H9 (cell line): ENCODE measurements at regions not wholly inside any gene's neighbourhood (a gene's known extent, or its start where the extent isn't known, plus 50 kb on each side); places are given as distances from the start of the nearest gene placed in this dataset.
"Not testable (repeated sequence)": the region's sequence is repeated elsewhere in the genome, so short reads cannot be mapped to it uniquely, and the experiment has no call there.

Experiments used
- DNase-seq: peaks from one replicate; pipeline ENCODE4 v3.0.0-alpha.2; 2017
- H2AFZ ChIP-seq: one replicate; pipeline ENCODE4 v1.6.1; 2013; ENCODE audit warnings: mild to moderate bottlenecking, low read length, control low read depth, moderate library complexity
- H2AK5ac ChIP-seq: 2 replicates; pipeline ENCODE4 v1.6.1; 2013; ENCODE audit warnings: low read length, control low read depth, mixed read lengths; ENCODE audit not compliant: insufficient read length
- H2BK120ac ChIP-seq: one replicate; pipeline ENCODE4 v1.6.1; 2013; ENCODE audit warnings: low read depth, mild to moderate bottlenecking, low read length, control low read depth, inconsistent platforms; ENCODE audit not compliant: poor library complexity, severe bottlenecking
- H2BK12ac ChIP-seq: 2 replicates; pipeline ENCODE4 v1.6.1; 2013; ENCODE audit warnings: low read length, control low read depth, mixed read lengths, low read depth; ENCODE audit not compliant: insufficient read length
- H2BK15ac ChIP-seq: 2 replicates; pipeline ENCODE4 v1.6.1; 2013; ENCODE audit warnings: low read depth, low read length, control low read depth
- H2BK20ac ChIP-seq: one replicate; pipeline ENCODE4 v1.6.1; 2013; ENCODE audit warnings: low read depth, mild to moderate bottlenecking, low read length, control low read depth, inconsistent platforms; ENCODE audit not compliant: poor library complexity, severe bottlenecking
- H2BK5ac ChIP-seq: 2 replicates; pipeline ENCODE4 v1.6.1; 2013; ENCODE audit warnings: low read length, control low read depth, mixed read lengths; ENCODE audit not compliant: insufficient read length
- H3K14ac ChIP-seq: 2 replicates; pipeline ENCODE4 v1.6.1; 2013; ENCODE audit warnings: low read length, control low read depth; ENCODE audit not compliant: insufficient read depth
- H3K18ac ChIP-seq: 2 replicates; pipeline ENCODE4 v1.6.1; 2013; ENCODE audit warnings: low read depth, mild to moderate bottlenecking, mixed read lengths, low read length, control low read depth; ENCODE audit not compliant: insufficient read length
- H3K23ac ChIP-seq: 2 replicates; pipeline ENCODE4 v1.6.1; 2013; ENCODE audit warnings: low read length, control low read depth, mixed read lengths, low read depth; ENCODE audit not compliant: insufficient read length
- H3K23me2 ChIP-seq: 2 replicates; pipeline ENCODE4 v1.6.1; 2013; ENCODE audit warnings: low read depth, mild to moderate bottlenecking, mixed read lengths, low read length, control low read depth; ENCODE audit not compliant: insufficient read length, poor library complexity, severe bottlenecking
- H3K27ac ChIP-seq: 2 replicates; pipeline ENCODE4 v1.5.1; 2013; ENCODE audit warnings: low read length, control low read depth, mixed read lengths, low read depth; ENCODE audit not compliant: insufficient read length
- H3K27me3 ChIP-seq: 2 replicates; pipeline ENCODE4 v1.6.1; 2013; ENCODE audit warnings: low read length, control low read depth, inconsistent platforms; ENCODE audit not compliant: insufficient read depth
- H3K4ac ChIP-seq: 2 replicates; pipeline ENCODE4 v1.6.1; 2013; ENCODE audit warnings: low read depth, mild to moderate bottlenecking, control low read depth, inconsistent platforms, low read length, moderate library complexity
- H3K4me1 ChIP-seq: 2 replicates; pipeline ENCODE4 v1.6.1; 2013; ENCODE audit warnings: low read length, control low read depth, inconsistent platforms; ENCODE audit not compliant: insufficient read depth
- H3K4me2 ChIP-seq: 2 replicates; pipeline ENCODE4 v1.6.1; 2013; ENCODE audit warnings: low read length, control low read depth, mixed read lengths; ENCODE audit not compliant: insufficient read length, insufficient read depth
- H3K56ac ChIP-seq: 2 replicates; pipeline ENCODE4 v1.6.1; 2013; ENCODE audit warnings: low read depth, mild to moderate bottlenecking, mixed read lengths, low read length, control low read depth; ENCODE audit not compliant: insufficient read length
- H3K79me1 ChIP-seq: 2 replicates; pipeline ENCODE4 v1.6.1; 2013; ENCODE audit warnings: low read depth, mild to moderate bottlenecking, moderate library complexity, low read length, control low read depth, inconsistent platforms; ENCODE audit not compliant: insufficient read depth, poor library complexity, severe bottlenecking
- H3K79me2 ChIP-seq: 2 replicates; pipeline ENCODE4 v1.6.1; 2013; ENCODE audit warnings: low read length, control low read depth, inconsistent platforms; ENCODE audit not compliant: insufficient read depth
- H3K9ac ChIP-seq: 2 replicates; pipeline ENCODE4 v1.6.1; 2013; ENCODE audit warnings: low read length, control low read depth, mixed read lengths; ENCODE audit not compliant: insufficient read length; ENCODE audit errors: extremely low read depth
- H3K9me3 ChIP-seq: one replicate; pipeline ENCODE4 v1.6.1; 2013; ENCODE audit warnings: low read depth, low read length, inconsistent platforms; ENCODE audit not compliant: control insufficient read depth
- H3T11ph ChIP-seq: one replicate; pipeline ENCODE4 v1.6.1; 2013; ENCODE audit warnings: mild to moderate bottlenecking, low read length, control low read depth, inconsistent platforms
- H4K20me1 ChIP-seq: one replicate; pipeline ENCODE4 v1.6.1; 2013; ENCODE audit not compliant: control insufficient read depth, insufficient read length, insufficient read depth
- H4K5ac ChIP-seq: 2 replicates; pipeline ENCODE4 v1.6.1; 2013; ENCODE audit warnings: low read depth, mild to moderate bottlenecking, mixed read lengths, low read length, control low read depth; ENCODE audit not compliant: insufficient read length
- H4K8ac ChIP-seq: replicated peaks from 2 replicates; pipeline ENCODE4 v1.6.1; 2013; ENCODE audit warnings: low read length, control low read depth, mixed read lengths, low read depth; ENCODE audit not compliant: insufficient read length
- H4K91ac ChIP-seq: 2 replicates; pipeline ENCODE4 v1.6.1; 2013; ENCODE audit warnings: low read depth, mild to moderate bottlenecking, moderate library complexity, mixed read lengths, low read length, control low read depth; ENCODE audit not compliant: insufficient read length
- H3K27ac Mint-ChIP-seq, 3 experiments: 2 replicates in 2 of 3; 3 replicates in 1 of 3; pipeline ENCODE4 v1.8.0; 2020 to 2021; ENCODE audit warnings: mixed read lengths in 3 of 3, mild to moderate bottlenecking in 1 of 3, moderate library complexity in 1 of 3
- H3K27me3 Mint-ChIP-seq: 2 replicates; pipeline ENCODE4 v1.8.0; 2021; ENCODE audit warnings: low read depth, mild to moderate bottlenecking, moderate library complexity, mixed read lengths
- H3K36me3 Mint-ChIP-seq, 3 experiments: 2 replicates in 2 of 3; 3 replicates in 1 of 3; pipeline ENCODE4 v1.8.0; 2020 to 2021; ENCODE audit warnings: low read depth in 3 of 3, mixed read lengths in 3 of 3; ENCODE audit not compliant: insufficient read depth in 1 of 3
- H3K4me1 Mint-ChIP-seq, 2 experiments: 2 replicates each; pipeline ENCODE4 v1.8.0; 2020; ENCODE audit warnings: mixed read lengths in 2 of 2
- H3K4me3 Mint-ChIP-seq, 2 experiments: 2 replicates in 1 of 2; 3 replicates in 1 of 2; pipeline ENCODE4 v1.8.0; 2020 to 2021; ENCODE audit warnings: mild to moderate bottlenecking in 2 of 2, mixed read lengths in 2 of 2, moderate library complexity in 1 of 2
- H3K9me3 Mint-ChIP-seq, 2 experiments: 2 replicates in 1 of 2; 3 replicates in 1 of 2; pipeline ENCODE4 v1.8.0; 2020; ENCODE audit warnings: mild to moderate bottlenecking in 2 of 2, mixed read lengths in 2 of 2, moderate library complexity in 1 of 2
- WGBS: extraction: QIAGEN DNeasy Blood & Tissue Kit; methylation state at CpG from one replicate; pipeline ENCODE4 v1.1.7; 2013; ENCODE audit warnings: missing lambda C conversion rate, low lambda C conversion rate, mixed read lengths; ENCODE audit not compliant: insufficient read length; ENCODE audit errors: extremely low coverage; 5-methylcytosine and 5-hydroxymethylcytosine counted together
- TF ChIP-seq, protein P1 (sequence below): fragments of 200-600 bp; sonication (generic); conservative IDR thresholded peaks from 3 replicates; pipeline ENCODE4 v1.8.0; 2021; ENCODE audit warnings: antibody characterized with exemption, mild to moderate bottlenecking

DNA sequence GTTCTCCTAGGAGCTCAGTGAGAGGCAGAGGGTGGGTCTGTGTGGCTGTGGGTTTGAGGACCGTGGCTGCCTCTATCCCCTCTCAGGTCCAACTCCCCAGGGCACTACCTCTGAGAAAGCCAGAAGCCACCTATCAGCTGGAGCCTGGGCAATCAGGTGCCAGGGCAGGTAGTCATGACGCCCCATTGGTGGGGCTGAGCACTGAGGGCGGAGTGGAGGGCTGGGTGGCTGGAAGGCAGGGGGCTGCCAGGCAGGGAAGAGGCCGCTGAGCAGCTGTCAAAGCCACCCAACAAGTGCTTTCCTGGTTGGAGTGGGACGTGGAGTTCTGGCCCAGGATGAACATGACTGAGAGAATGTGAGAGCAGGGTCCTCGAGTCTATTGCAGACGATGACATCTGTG is 164.9 kb upstream of the AJAP1 start:
- Mint-ChIP-seq H3K4me1 (peaks cover 5 to 7% of the 10 kb centered on the region in 2 experiments; a peak in 3 of 4 replicates), H3K9me3 (no peaks in the 10 kb centered on the region), H3K27ac (no peak overlapping the region), H3K27me3 (peaks cover 12% of the 10 kb centered on the region), H3K4me3 (no peak overlapping the region), H3K36me3 (no peaks in the 10 kb centered on the region; a peak in 1 of 7 replicates)
- no peaks in the 10 kb centered on the region for H3K79me1 ChIP-seq
- no peaks in the 10 kb centered on the region for H3K79me2 ChIP-seq
- no peak overlapping the region for H4K5ac ChIP-seq
- no peak overlapping the region for H3K18ac ChIP-seq
- no peak overlapping the region for H3K27ac ChIP-seq
- H3K4ac ChIP-seq: no peak overlapping the region
- H2AK5ac ChIP-seq: no peak overlapping the region
- H2BK120ac ChIP-seq: no peak overlapping the region
- no peak for DNase-seq
- no peak overlapping the region for H3K23ac ChIP-seq
- no peaks in the 10 kb centered on the region for H3K9me3 ChIP-seq
- no peak overlapping the region for H4K8ac ChIP-seq
- H3K14ac ChIP-seq: no peak overlapping the region; the same call in 1 of the 2 replicates
- no peak overlapping the region for H4K91ac ChIP-seq
- no peaks in the 10 kb centered on the region; the same call in 1 of the 2 replicates for H3K4me1 ChIP-seq
- no peak overlapping the region for H2BK15ac ChIP-seq
- H2AFZ ChIP-seq: no peak overlapping the region
- no peak overlapping the region for H2BK5ac ChIP-seq
- H3K23me2 ChIP-seq: no peaks in the 10 kb centered on the region
- H3T11ph ChIP-seq: no peak overlapping the region
- H4K20me1 ChIP-seq: no peaks in the 10 kb centered on the region
- H3K9ac ChIP-seq: no peak overlapping the region
- no peaks in the 10 kb centered on the region for H3K27me3 ChIP-seq
- no peak overlapping the region for H3K4me2 ChIP-seq
- H2BK12ac ChIP-seq: no peak overlapping the region
- no peak overlapping the region for H3K56ac ChIP-seq
- no CpG with 5 or more reads among the region's 7 CpGs for WGBS
- TF ChIP-seq, protein P1, sequence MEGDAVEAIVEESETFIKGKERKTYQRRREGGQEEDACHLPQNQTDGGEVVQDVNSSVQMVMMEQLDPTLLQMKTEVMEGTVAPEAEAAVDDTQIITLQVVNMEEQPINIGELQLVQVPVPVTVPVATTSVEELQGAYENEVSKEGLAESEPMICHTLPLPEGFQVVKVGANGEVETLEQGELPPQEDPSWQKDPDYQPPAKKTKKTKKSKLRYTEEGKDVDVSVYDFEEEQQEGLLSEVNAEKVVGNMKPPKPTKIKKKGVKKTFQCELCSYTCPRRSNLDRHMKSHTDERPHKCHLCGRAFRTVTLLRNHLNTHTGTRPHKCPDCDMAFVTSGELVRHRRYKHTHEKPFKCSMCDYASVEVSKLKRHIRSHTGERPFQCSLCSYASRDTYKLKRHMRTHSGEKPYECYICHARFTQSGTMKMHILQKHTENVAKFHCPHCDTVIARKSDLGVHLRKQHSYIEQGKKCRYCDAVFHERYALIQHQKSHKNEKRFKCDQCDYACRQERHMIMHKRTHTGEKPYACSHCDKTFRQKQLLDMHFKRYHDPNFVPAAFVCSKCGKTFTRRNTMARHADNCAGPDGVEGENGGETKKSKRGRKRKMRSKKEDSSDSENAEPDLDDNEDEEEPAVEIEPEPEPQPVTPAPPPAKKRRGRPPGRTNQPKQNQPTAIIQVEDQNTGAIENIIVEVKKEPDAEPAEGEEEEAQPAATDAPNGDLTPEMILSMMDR: no peak
- no peak overlapping the region for H2BK20ac ChIP-seq

DNA sequence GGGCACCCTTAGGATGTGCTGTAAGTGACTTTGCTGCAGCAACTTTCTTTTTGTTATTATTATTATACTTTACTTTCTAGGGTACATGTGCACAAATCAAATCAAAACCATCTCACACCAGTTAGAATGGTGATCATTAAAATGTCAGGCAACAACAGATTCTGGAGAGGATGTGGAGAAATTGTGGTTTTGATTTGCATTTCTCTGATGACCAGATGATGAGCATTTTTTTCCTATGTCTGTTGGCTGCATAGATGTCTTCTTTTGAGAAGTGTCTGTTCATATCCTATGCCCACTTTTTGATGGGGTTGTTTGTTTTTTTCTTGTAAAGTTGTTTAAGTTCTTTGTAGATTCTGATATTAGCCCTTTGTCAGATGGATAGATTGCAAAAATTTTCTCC is 164.4 kb upstream of the AJAP1 start:
- not testable (repeated sequence) for H4K8ac ChIP-seq, H3K23ac ChIP-seq, DNase-seq, H4K91ac ChIP-seq, H3K27ac Mint-ChIP-seq, H3K4me2 ChIP-seq, H3K4me1 Mint-ChIP-seq, H3K9me3 Mint-ChIP-seq, H3K36me3 Mint-ChIP-seq, H3K27ac ChIP-seq, H2BK120ac ChIP-seq, H3K4me1 ChIP-seq, H2BK20ac ChIP-seq, H2BK15ac ChIP-seq, H3K9ac ChIP-seq, H3K27me3 ChIP-seq, H3K79me2 ChIP-seq, H4K20me1 ChIP-seq, H4K5ac ChIP-seq, H2BK5ac ChIP-seq, H3K9me3 ChIP-seq, H3K18ac ChIP-seq, H3K56ac ChIP-seq, H3K23me2 ChIP-seq, H2BK12ac ChIP-seq, H3K14ac ChIP-seq, H2AK5ac ChIP-seq, H3K4ac ChIP-seq, H3K4me3 Mint-ChIP-seq, H3K79me1 ChIP-seq, H3T11ph ChIP-seq, H2AFZ ChIP-seq
- H3K27me3 Mint-ChIP-seq: peaks cover 12% of the 10 kb centered on the region
